ENCODE measurements at regions not wholly inside any gene's neighbourhood (a gene's known extent, or its start where the extent isn't known, plus 50 kb on each side); places are given as distances from the start of the nearest gene placed in this dataset.
"Not testable (repeated sequence)": the region's sequence is repeated elsewhere in the genome, so short reads cannot be mapped to it uniquely, and the experiment has no call there.

- DNase-seq (ENCODE audit: low read depth): peak; percentile 28
These were observed 107.6 kb downstream of the ETS2 start for GRCh38 chr21:38913120-38913892.

DNA sequence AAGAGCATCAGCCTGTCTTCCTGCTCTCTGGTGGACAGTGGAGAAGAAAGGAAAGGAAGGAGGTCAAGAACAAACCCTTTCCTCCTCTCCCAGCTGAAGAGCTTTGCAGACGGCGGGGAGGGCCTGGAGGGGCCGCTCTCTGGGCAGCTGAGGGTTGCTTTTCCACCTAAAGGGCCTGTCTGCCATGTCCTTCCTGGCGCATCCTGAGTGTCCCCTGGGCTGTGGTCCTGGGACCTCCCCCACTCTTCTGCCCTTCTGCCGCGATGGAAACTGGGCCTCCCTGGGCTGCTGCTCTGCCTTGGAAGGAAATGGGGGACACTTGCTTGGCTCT lies 107.0 kb downstream of the ETS2 start:
- no peak for DNase-seq (ENCODE audit: low read depth)

- no peak for DNase-seq (ENCODE audit: low read depth)
These were observed 106.4 kb downstream of the ETS2 start for GRCh38 chr21:38912102-38912629.

- DNase-seq (ENCODE audit: low read depth): no peak
These were observed 105.9 kb downstream of the ETS2 start for GRCh38 chr21:38911484-38912101.

DNA sequence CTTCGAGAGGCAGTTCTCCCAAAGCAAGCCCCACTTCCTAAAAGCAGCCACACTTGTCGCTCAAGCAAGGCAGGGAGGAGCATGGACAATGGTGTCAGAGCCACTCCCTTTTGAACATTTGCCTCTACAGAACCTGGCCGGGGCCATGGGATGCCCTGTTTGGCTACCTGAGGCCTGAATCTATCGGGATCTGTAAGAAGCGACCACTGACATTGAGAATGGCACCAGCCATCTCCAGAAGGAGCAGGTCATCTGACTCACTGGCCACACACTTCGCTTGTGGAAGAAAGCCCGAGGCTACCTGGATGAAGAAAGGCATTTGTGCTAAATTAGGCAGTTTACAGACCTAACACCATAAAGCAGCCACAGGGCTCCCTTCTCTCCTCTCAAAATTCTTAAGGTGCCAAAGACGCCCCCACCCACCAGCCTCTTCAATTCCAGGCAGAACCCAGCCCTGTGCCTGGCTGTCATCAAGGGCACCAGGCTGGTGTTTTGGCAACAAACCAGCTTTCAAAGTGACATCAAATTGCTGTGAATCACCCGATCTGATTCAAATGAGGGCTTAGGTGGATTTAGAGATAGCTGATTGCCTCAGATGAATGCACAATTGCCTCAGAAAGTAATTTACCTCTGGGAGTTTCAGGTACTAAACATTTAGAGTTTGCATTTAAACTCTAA lies 104.8 kb downstream of the ETS2 start:
- peak; percentile 12 for DNase-seq (ENCODE audit: low read depth)

- DNase-seq (ENCODE audit: low read depth): no peak
These were observed 104.2 kb downstream of the ETS2 start for GRCh38 chr21:38909929-38910328.

DNA sequence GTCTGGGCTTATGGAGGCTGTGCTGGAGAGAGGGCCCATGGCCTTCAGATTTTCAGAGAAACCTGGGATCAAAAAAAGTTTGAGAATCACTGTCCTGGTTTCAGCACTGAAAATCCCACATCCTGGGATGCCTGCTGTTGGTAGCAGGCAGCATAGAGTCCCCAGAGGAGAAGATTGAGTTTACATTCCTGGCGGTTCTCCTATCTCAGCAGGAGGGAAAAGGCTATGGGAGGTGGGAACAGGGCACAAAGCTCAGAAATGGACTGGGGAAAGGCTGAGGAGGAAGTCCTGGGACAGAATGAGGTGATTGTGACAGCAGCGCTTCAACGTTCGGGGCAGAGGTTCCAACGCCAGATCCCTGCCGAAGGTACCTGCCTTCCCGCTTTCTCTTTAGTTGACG lies 103.4 kb downstream of the ETS2 start:
- DNase-seq (ENCODE audit: low read depth): peak; percentile 46

- no peak for DNase-seq (ENCODE audit: low read depth)
These were observed 102.8 kb downstream of the ETS2 start for GRCh38 chr21:38908537-38908936.

DNA sequence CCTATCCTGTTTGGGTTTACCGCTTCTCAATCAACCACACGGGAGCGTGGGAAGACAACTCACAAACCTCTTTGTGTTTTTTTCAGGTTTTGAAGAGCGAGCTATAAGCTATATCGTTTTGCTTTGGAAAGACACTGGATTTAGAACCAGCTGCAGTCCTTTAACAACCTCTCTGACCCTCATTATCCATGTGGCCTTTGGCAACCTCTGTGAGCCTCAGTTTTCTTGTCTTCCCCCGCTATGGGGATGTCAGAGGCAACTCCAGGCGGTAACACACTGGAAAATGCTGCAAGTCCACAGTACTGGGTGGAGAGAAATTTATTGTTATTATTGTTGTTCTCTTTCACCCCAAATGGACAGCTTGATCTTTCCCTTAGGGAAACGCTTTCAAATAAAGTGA lies 100.0 kb downstream of the ETS2 start:
- no peak for DNase-seq (ENCODE audit: low read depth)

- DNase-seq (ENCODE audit: low read depth): no peak
These were observed 99.6 kb downstream of the ETS2 start for GRCh38 chr21:38905328-38905727.

DNA sequence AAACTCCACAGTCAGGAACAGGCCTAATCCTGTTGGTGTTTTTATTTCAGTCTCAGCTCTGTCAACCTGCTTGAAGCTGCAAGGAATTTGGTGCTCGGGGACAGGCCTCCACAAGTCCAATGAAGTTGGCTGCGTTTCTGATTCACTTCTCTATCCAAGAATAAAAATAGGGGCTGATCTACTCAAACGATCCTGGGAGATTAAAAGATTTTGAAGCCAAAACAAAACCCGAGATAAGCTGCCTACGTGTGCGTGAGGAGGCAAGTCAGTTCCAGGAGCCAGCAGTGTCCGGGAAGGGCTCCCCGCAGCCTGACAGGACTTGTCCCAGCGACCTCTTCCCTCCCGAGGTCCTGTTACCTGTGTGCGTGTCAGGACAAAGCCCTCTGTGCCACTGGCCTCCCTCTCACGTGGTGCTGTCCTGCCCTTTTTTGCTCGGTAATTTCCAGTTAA lies 98.0 kb downstream of the ETS2 start:
- DNase-seq (ENCODE audit: low read depth): no peak

- no peak for DNase-seq (ENCODE audit: low read depth)
These were observed 97.1 kb downstream of the ETS2 start for GRCh38 chr21:38902608-38903445.

- DNase-seq (ENCODE audit: low read depth): no peak
These were observed 94.8 kb downstream of the ETS2 start for GRCh38 chr21:38900499-38900898.

GRCh38 chr21:38899985-38900384 lies 94.3 kb downstream of the ETS2 start:
- not testable (repeated sequence) for DNase-seq (ENCODE audit: low read depth)

DNA sequence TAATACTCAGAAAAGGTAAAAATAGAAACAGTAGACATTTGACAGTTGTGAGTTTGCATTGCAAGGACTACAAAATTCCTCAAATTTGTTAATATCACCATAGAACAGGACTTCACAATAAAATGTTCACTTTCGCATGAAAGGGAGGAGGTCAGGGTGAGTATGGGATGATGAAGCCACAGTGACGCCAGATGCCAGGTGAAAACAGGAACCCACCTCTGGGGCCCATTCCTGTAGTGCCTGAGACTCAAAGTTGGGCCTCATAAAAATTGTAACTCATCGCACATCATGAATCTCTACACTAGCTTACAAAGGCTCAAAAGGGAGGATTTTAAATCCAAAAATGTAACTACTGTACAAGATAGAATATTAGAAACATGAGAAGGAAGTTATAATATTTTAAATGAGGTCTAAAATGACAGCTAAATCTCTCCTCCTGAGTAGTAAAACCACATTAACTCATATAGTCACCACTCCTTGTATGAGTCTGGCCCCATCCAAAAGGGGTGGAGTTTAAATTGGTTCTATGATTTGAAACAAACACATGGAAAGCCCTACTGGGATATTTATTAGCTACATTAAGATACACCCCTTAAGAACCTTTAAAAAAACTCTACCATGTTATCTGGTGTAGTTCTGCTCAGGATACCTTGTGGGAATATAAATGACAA lies 93.7 kb downstream of the ETS2 start:
- no peak for DNase-seq (ENCODE audit: low read depth)

DNA sequence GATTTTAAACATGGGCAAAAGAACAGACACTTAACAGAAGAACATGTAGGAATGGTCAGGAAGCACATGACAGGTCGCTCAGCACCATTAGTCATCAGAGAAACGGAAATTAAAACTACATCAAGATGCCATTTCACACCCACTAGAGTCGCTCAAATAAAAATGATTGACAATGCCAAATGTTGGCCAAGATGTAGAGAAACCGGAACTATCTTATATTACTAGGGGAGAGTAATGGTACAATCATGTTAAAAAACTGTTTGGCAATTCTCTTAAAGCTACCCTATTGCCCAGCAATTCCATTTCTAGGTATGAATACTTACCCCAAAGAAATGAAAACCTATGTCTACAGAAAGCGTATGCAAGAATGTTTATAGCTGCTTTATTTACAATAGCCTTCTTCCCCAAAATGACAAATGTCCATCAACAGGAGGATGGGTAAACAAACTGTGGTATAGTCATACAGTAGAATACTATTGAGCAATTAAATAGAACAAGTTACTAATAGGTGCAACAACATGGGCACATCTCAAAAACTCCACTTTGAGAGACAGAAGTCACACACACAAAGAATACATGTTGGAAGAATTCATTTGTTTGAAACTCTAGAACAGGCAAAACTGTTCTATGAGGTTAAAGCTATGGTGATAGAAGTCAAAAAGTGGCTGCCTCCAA lies 92.8 kb downstream of the ETS2 start:
- DNase-seq (ENCODE audit: low read depth): peak; percentile 13

DNA sequence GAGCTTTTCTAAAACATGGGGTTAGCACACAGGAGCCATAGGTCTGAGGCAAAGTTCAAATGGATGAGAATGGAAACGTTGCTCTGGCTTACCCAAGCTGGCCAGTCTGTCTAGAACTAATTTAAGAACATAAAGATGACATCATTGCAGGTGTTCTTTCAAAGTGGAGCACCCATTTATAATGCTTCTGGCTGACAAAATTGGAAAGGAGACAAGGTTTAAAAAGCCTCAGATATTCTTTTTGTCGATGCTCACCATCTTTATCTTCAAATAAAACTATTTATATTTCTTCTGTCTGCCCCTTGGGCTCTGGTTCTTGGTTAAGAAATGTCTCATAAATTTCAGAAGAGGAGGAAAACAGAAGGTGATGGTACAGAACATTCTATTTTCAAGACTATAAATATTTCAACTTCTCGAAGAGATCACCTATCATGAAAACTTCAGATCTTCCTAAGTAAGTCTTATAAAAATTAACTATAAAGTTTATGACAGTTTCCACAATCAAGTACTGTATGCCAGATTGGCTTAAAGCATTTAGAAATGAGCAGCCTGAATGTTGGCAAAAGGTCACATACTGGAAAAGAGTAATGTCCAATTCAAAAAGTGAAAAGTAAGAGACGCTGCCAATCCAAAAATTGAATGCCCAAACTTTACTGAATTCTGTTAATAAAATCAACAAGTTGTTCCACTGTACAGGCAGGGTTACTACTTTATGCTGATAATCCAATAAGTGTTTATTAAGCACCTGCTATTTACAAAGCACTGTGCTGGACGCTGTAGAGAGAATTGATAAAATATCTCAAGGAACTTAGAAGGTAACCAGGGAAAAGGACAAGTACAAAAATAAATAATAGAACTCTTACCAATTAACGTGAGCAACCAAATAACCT lies 92.0 kb downstream of the ETS2 start:
- no peak for DNase-seq (ENCODE audit: low read depth)

- DNase-seq (ENCODE audit: low read depth): no peak
These were observed 89.2 kb downstream of the ETS2 start for GRCh38 chr21:38894899-38895298.

DNA sequence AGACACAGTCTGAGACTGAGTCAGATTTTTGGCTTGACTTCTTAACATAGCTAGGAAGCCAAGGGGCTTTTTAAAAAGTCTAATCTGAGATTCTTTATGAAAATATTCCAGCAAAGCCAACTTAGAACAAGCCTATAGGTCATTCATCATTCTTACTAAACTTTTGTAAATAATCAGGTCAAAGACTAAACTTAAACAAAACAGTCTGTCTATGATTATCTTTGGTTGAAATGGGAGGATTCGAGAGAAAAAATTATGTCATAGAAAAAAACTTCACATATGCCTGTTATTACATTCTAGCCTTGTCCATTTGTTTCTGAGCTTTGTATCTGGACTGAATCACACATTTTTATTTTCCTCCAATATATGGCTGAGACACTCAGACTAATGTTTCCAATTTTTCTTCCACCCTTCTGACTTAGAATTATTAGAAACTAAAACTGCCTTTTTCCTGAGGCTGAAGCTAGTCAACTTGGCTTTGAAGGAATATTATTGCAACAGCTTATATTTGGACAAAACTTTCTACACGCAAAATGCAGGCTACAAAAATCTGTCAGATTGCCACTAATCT lies 83.3 kb downstream of the ETS2 start:
- DNase-seq (ENCODE audit: low read depth): no peak

DNA sequence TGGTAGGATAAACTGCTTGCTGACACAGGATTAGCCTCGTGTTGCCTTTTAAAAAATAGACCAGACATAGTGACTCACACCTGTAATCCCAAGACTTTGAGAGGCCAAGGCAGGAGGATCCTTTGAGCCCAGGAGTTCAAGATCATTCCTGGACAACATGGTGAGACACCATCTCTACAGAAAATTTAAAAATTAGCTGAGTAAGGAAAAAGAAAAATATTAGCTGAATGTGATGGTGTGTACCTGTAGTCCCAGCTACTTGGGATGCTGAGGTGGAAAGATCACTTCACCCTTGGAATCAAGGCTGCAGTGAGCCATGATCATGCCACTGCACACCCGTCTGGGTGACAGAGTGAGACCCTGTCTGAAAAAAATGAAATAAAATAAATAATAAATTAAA lies 82.0 kb downstream of the ETS2 start:
- no peak for DNase-seq (ENCODE audit: low read depth)

Data from EH (cell line).